GM19463 (cell line): ENCODE measurements at regions not wholly inside any gene's neighbourhood (a gene's known extent, or its start where the extent isn't known, plus 50 kb on each side); places are given as distances from the start of the nearest gene placed in this dataset.
A peak's percentile ranks its signal among the peaks of the same experiment; 100 is the strongest.

Experiments used
- ATAC-seq: cut with Tn5 transposase; IDR thresholded peaks from one replicate; pipeline ENCODE4 v1.9.1; 2021; ENCODE audit warnings: mild to moderate bottlenecking, moderate library complexity; ENCODE audit not compliant: unreplicated experiment

DNA sequence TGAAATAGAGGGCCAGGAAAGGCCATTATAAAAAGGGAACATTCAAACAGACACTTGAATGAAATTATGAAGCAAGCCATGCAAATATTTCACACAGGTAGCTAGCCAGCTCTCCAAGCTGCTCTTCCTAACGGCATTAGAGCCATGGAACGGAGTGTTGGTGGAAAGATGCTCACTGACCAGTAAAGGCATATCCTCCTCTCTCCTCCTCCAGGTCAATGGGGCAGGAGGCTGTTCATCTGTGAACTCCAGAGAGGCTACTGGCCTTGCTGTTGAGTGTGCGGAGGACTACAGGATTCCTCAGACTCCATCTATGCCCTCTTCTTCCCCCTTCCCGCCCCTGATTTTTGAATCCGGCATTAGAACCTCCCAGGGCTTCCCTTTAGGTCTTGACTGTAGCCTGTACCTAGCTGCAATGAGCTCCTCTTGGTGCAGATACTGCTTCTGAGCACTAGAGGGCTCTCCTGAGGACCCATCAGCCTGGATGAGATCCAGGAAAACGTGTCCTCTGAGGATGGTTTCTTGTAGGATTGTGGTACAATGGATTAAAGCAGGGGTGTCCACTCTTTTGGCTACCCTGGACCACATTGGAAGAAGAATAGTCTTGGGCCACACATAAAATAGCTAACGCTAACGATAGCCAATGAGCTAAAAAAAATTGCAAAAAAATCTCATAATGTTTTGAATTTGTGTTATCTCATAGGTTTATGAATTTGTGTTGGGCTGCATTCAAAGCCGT is 162.2 kb downstream of the SREK1 start:
- peak; percentile 70 for ATAC-seq

DNA sequence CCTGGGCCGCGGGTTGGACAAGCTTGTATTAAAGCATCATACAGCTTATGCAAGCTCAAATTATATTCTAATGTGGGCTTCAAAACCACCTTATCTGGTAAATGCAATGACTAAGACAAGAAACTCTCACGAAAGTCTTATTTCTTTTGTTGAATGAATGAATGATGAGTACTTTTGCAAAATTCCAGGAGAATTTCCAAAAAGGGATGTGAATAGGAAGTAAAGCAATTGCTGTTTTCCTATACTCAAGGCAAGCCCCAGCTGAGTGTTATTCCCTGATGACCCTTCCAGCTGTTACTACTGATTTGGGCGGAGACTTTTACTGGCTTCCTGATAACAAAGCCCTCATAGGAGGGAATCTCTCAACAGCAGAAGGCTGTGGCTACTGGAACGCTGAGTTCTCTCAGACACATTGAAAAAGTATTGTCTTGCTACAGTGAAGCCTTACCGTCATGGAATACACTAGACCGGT is 162.8 kb downstream of the SREK1 start:
- ATAC-seq = no peak

DNA sequence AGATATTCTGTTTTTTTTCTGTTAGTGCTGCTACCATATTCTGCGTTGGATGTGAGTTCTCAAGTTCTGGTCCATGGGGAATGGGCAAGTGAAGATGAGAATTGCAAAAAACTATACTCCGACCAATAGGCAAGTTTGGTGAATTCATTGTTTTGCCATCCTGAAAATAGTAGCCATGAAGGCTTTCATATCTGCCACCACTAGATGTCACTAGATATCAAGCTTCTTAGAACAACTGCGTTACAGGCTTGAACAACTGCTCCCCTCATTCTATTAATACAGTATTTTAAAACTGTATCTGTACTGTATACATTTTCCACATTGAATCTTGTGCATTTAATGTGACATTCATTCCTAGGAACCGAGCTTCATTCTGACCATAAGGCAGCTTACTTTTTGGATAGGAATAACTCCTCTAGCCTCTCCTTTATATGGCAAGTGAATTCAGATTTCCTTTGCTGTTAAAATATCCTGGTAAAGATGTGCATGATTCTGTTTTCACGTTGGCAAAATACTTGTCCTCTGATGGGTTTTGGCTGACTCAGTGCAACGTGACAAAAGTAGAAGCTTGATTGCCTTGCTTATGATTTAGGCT is 163.6 kb downstream of the SREK1 start:
- peak; percentile 71 for ATAC-seq

DNA sequence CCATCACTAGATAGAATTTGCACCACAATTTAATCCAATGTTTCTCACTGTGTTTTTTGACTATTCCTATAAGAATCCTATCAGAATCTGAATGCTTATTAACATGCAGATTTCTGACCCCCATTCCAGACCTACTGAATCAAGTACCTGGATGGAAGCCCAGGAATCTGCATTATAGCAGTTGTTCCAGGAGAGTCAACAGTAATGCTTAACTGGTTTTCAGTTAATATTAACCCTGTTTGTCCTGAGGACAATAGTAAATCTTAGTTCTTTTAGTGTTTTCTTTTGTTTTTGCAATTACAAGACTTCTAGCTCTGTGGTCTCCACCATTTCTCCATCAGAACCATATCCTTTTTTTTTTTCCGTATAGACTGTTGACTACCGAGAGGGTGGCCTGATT is 168.2 kb downstream of the SREK1 start:
- no peak for ATAC-seq

DNA sequence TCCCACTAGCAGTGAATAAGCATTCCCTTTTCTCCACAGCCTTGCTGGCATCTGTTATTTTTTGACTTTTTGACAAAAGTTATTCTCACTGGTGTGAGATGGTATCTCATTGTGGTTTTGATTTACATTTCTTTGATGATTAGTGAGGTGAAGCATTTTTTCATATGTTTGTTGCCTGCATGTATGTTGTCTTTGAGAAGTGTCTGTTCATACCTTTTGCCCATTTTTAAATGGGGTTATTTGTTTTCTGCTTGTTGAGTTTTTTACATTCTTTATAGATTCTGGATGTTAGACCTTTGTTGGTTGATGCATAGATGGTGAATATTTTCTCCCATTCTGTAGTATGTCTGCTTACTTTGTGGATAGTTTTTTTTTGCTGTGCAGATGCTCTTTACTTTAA is 171.7 kb downstream of the SREK1 start:
- no peak for ATAC-seq

DNA sequence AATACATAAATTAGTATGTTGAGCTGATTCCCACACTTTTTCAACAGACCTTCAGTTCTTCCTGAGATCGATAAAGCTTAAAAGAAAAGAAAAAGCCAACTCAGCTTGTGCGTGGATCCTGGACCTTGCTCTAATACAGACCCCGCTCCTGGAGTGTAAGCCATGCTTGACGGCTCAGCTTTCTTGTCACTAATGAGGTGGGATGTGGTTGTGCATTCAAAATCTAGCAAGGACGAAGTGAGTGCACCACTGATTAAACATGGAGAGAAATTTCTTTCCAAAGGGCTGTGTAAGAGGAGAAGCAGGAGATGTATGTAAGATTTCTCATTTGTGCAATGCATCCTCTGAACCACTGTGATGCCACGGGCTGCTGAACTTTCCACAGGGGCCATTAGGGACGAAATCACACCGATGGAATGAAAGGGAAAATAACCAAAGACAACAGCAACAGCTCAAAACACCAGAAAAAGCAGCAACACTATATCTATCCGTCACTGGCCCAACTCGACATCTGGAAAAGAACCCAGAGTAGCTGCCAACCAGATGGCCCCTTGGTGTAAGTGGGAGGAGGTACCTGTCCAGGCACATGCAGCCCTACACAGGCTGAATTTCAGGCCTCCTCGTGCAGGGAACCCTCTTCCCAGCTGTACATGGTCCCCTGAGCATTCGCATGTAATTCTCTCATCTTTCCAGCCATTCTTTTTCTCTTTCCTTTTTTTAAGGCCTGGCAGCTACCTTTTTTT is 178.9 kb downstream of the SREK1 start:
- ATAC-seq = no peak

DNA sequence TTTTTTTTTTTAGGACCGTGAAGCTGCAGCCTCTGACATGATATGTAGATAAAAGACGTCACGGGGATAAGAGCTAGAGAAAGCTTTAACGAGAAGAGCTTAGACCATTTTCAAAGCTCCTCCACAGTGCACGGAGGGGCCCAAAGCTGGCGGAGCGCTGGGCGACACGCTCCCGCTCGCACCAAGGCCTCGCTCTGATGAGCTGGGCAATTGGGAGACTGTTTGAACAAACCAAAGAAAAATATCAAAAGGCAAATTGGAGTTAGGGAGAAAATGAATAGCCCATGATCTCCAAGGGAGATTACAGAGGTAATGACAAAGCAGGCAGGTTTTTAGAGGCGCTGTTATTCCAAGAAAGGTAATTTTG is 179.4 kb downstream of the SREK1 start:
- ATAC-seq = no peak

DNA sequence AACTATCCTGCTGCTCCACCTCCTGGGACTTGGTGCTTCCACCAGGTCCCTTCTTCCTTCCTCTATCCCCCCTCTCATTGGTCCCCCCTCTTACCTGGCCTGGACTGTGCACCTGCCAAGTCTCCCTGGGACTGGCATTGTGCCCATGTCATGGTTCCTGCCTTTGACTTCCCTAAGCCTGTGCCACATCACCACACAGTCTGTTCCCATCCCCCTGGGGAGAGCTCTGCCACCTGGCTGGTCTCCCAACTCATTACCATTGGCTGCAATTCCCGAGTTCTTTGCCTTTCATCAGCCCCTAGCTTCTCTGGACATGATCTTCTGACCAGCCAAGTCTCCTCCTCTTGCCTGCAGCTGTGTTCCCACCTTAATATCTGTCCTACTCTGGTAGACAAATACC is 180.3 kb downstream of the SREK1 start:
- no peak for ATAC-seq

DNA sequence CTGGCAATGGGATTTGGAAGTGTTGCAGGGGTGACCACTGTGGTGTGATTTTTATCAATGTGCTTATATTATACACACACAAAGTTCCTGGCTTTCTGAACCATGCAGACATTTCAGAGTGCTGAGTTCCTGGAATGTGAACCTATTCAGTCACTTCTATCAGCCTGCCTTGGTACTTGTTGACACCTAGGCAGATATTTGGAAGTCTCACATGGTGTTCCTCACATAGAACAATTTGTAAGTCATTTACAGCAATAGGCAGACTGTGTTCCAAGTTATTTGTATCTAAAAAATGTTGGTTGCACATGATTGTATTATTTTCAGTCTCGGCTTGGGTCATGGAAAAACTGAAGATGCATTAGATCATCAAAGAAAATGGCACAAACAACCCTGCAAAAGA is 182.2 kb downstream of the SREK1 start:
- ATAC-seq = no peak

DNA sequence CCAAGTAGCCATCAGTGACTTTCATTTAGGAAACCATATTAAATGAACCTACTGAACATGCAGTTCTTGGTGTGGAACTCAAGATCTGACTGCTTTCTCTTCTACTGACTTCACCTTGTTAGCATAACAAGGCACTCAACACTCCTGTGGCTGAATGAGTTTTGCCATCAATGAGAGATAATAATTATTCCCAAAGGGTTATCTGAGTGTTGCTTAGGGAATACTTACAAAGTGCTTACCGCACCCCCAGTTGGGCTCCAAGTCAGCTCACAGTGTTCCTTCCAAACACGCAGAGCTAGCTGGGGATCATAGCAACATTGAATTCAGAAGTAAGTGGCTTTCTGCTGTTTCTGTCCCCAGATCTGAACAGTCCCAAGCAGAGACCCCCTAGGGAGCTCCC is 182.9 kb downstream of the SREK1 start:
- ATAC-seq = no peak

DNA sequence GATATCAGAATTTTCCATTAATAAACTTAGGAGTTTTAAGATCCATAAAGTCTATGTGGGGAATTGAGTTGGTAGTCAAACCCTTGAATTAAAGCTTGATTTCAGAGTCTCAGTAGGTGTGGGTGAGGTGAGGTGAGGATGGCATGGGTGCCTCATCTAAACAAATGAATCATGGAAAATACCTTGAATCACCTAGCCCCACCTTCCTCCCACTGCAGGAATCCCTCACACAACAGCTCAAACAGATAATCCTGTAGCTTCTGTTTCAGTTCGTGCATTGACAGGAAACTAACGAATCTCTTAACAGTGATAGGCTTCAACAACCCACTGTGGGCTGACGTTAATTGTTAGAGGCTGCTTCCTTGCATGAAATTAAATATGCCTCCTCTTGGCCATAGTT is 185.0 kb downstream of the SREK1 start:
- ATAC-seq = no peak

DNA sequence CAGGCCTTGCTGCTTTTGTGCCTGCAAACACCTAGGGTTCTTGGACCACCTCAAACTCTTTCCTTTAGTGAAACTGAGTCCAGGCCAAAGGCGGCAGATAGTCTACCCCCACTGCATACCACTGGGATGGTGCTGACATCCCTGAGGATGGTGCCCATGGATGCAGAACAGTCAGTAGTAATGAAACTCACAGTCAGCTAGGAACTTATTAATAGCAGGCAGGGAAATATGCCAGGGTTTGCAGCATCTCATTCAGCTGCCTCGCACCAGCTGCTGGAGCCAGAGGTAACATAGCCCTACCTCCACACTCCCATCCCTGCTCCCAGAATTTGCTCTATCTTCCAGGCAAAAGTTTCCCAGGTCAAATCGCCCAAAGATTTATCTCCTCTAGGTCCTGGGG is 189.1 kb downstream of the SREK1 start:
- ATAC-seq = no peak

DNA sequence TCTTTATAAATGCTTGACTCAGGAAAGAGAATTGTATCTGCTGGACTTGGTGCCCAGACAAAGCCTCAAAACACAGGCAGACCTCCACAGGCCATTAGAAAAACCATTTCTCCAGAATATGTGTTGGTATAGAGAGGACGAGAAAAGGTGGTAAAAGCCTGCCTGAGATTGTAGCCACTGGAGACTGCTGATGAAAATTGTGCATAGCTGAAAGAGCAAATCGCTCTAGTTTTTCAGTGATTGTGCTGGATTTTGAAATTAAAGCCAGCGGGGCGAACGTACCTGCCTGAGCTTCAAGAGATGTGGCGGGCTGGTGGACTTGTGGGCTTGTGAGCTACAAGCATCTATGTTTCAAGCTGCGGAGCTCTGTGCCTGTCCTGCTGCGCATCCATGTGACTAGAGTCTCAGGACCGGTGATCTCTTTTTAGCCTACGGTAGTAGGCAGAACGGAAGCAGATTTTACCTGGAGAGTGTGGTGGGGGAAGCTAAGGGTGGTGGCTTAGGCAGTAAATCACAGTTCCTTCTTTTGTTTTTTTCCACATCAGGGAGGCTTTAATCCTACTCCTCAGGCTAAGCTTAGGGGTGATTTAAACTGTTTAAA is 193.6 kb downstream of the SREK1 start:
- no peak for ATAC-seq

DNA sequence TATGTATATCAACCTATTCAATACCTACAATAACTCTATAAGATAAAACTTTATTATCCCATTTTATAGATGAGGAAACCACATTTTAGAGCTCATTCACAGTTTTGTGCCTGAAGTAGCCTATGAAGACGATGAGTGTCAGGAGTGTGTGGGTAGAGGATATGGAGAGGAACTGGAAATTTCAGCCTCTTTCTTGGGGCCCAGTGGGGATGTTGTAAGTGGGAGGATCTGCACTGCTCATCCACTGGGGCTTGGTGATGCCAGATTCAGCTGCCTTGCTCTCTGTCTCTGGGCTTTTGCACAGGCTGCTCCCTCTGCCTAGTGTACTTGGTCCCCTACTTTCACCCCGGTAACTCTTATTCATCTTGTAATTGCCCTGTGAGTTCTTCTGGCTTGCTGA is 194.7 kb downstream of the SREK1 start:
- ATAC-seq = no peak

DNA sequence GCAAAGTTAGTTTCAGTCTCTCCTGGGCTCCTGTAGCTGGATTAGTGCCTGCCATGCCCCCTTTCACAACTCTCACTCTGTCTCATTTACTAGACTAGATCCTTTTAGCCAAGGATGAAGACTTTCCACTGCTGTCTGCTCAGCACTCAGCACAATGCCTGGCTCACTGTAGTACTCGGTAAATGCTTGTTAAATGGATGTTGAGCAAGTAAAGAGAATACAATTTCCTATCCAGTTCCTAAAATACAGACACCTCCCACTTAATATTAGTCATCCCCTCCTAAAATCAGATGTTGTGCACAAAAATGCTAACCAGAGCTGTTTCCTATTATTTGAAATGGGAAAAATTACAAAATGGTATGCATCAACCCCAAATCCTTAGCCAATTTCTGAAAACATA is 195.8 kb downstream of the SREK1 start:
- no peak for ATAC-seq

DNA sequence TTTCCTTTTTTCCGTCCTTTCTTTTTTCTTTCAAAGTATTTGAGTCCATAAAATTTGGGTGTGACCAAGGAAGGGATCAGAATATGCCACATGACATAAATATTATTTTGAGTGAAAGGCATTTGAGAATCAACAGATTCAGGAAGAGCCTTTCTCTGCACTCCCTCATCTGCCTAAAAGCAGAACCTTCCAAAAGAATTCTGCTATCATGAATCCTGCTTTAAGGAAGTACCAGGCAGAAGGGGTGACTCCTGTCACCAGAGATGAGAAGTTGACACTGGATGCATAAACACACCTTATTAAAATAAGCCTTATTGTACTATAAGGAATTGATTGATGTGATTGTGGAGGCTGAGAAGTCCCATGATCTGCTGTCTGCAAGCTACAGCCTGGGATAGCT is 196.7 kb downstream of the SREK1 start:
- no peak for ATAC-seq

DNA sequence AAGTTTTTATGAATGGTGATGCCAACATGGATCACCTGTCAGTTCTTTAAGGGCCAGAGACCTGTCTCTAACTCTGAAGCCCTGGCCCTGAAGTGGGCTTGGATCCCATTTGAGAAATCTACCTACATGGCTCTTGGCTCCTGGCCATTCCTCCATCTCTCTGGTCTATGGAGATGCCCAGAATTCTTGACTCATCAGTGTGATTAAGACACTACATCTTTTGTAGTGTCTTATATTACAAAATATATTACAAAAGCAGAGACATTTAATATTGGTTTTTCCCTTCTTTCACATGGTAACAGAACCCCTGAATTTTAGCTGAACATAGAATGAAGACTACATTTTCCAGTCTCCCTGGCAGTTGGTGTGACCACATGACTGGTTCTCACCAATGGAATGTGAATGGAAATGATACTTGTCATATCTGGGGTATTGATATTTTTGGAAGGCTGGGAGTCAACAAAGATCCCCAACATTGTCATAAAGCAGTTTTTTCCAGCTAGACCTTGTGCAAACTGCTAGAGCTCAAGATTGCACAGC is 198.3 kb downstream of the SREK1 start:
- no peak for ATAC-seq

DNA sequence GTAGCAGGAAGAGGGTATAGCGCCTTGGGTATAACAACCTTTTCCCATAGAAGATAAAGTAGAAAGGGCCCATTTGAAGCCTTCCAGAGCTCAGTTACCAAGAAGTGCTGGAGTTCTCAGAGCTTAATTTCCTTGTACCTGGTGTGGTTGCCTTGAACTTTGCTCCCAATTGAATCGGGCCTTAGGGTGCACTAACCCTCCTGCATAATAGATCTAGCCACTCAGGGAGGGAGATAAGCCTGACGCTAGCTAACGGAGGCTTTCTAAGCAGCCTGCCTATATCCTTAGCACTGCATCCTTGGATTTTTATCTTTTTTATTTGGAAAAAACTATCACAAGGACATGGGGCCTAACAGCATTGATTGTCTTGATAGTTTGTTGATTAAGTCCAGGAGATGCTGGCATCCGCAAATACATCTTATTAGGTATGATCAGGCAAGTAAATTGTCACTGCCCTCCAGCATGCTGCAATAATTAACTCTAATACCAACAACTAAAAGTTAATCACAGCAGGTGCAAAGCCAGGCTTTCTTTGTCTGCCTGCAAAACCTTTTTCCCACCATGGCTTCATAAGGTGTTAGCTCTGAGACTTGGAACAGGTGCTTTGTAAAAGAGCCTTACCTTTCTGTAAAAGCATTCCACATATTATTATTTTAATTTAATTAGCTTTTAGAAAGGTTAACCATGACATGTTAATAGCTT is 199.4 kb downstream of the SREK1 start:
- ATAC-seq = no peak

DNA sequence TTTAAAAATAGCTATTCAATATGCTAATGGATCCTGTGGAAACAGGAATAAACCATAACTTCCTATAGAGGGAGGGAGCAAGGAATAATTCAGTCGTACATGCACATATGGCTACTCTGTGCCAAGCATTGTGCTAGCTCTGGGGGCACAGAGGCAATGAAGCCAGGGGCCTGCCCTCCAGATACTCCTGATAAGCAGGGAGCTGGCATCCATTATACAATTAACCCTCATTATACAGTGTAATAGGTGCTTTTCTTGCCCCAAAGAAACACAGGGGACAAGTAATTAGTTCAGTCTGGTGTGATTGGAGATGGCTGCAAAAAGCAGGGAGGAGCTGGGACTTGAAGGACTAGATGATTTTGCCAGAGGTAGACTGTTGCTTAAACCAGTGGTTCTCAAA is 200.4 kb downstream of the SREK1 start:
- ATAC-seq = no peak

DNA sequence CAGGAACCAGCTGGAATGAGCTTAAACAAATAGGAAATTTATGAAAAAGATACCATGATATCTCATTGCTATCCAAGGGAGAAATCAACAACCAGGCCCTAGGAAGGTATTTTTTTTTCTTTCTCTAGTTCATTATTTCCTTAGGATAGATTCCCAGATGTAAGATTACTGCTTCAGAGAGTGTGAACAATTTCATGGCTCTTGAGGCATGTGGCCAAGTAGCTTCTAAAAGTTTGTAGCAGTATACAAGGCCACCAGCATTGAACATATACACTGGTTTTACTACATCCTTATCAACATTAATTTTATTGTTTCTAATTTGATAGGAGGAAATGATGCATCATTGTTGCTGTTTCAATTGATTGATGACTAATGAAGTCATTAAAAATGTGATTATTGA is 201.2 kb downstream of the SREK1 start:
- ATAC-seq = no peak

DNA sequence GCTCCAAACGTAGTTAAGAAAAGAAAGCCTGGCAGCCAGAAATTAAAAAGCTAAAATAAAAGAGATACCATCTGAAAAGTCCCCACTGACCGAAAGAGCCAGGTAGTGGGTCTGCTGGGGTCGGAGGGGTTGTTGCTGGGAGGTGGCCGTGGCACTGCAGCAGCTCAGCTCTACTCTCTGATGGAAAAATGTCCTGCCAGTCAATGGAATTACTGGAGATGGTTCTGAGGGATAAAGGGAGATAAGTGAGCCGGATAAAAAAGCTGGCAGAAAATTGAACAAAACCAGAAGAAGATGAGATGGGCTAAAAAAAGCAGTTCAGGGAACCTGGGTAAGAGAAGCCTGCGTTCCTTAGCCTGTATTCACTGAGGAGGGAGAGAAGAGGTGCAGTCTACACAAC is 202.8 kb downstream of the SREK1 start:
- ATAC-seq = no peak
